ENCODE measurements at regions not wholly inside any gene's neighbourhood (a gene's known extent, or its start where the extent isn't known, plus 50 kb on each side); places are given as distances from the start of the nearest gene placed in this dataset.

DNA sequence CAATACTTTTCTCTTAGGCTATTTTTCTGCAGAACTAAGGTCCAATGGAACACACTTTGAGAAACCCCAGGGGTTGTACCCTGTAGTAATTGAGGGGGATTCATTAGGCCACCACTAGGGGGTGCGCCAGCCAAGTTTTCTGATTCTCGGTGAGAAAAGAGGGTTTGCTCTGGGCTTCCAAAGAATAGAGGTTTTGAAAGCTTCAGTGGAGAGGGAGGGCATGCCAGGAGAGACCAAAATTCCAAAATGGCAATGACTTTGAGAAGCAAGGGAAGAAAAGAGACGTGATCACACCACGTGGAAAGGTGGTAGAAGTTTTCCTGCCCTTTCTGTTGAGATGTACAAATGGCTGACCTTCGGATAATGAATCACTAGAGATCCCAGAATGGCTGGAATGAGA is 323.3 kb downstream of the RPS6KC1 start:
- no peak for TF ChIP-seq EZH2 (IDR thresholded peaks at IDR 0.05; ENCODE audit: low read length)
- TF ChIP-seq, protein P1, sequence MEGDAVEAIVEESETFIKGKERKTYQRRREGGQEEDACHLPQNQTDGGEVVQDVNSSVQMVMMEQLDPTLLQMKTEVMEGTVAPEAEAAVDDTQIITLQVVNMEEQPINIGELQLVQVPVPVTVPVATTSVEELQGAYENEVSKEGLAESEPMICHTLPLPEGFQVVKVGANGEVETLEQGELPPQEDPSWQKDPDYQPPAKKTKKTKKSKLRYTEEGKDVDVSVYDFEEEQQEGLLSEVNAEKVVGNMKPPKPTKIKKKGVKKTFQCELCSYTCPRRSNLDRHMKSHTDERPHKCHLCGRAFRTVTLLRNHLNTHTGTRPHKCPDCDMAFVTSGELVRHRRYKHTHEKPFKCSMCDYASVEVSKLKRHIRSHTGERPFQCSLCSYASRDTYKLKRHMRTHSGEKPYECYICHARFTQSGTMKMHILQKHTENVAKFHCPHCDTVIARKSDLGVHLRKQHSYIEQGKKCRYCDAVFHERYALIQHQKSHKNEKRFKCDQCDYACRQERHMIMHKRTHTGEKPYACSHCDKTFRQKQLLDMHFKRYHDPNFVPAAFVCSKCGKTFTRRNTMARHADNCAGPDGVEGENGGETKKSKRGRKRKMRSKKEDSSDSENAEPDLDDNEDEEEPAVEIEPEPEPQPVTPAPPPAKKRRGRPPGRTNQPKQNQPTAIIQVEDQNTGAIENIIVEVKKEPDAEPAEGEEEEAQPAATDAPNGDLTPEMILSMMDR (optimal IDR thresholded peaks at IDR 0.05 in 1 of 3, IDR thresholded peaks at IDR 0.05 in 1 of 3, conservative IDR thresholded peaks at IDR 0.05 in 1 of 3; ENCODE audit: extremely low read depth in 1 of 3, insufficient read depth in 2 of 3, low read length in 3 of 3) = peak; percentile 62 to 83 (median 82)
- DNase-seq (ENCODE audit: low read depth, low spot score) (no peak), FAIRE-seq (peak; percentile 17)
- no peak overlapping the region for H3K4me3 ChIP-seq (ENCODE audit: control insufficient read depth in 2 of 3, extremely low read depth in 1 of 3, insufficient read depth in 2 of 3, low read depth in 1 of 3, low read length in 3 of 3)
- H3K9ac ChIP-seq (ENCODE audit: control insufficient read depth, extremely low read depth, insufficient read depth, low read length) = no peak overlapping the region
- no peaks in the 10 kb centered on the region for H4K20me1 ChIP-seq (ENCODE audit: control insufficient read depth, extremely low read depth, insufficient read depth, low read length)
- H2AFZ ChIP-seq (ENCODE audit: control insufficient read depth, low read length) = no peak overlapping the region
- H3K9me3 ChIP-seq (ENCODE audit: control insufficient read depth, low read depth, low read length) = no peaks in the 10 kb centered on the region
- H3K36me3 ChIP-seq (ENCODE audit: control insufficient read depth in 2 of 2, extremely low read depth in 1 of 2, insufficient read depth in 2 of 2, low read length in 2 of 2) = no peaks in the 10 kb centered on the region
- no peaks in the 10 kb centered on the region for H3K4me1 ChIP-seq (ENCODE audit: control insufficient read depth, extremely low read depth, insufficient read depth, low read length)
- H3K9me1 ChIP-seq (ENCODE audit: control insufficient read depth, extremely low read depth, insufficient read depth, low read length) = no peaks in the 10 kb centered on the region
- no peaks in the 10 kb centered on the region for H3K27me3 ChIP-seq (ENCODE audit: control insufficient read depth, extremely low read depth, insufficient read depth, low read length)
- no peak overlapping the region for H3K27ac ChIP-seq (ENCODE audit: control insufficient read depth, insufficient read depth, low read length)
- dilution Hi-C loops (cut with MboI; ENCODE audit: extremely low pct_ligation_motif_present, low sequenced_read_pairs) = loop anchor here (10.0 kb wide), 1 partner anchor 750 kb away; no protein-coding TSS in a partner anchor
- H3K4me2 ChIP-seq (ENCODE audit: control insufficient read depth, extremely low read depth, insufficient read depth, low read depth, low read length) = no peak overlapping the region
- no peaks in the 10 kb centered on the region for H3K79me2 ChIP-seq (ENCODE audit: control insufficient read depth, insufficient read depth, low read length)

DNA sequence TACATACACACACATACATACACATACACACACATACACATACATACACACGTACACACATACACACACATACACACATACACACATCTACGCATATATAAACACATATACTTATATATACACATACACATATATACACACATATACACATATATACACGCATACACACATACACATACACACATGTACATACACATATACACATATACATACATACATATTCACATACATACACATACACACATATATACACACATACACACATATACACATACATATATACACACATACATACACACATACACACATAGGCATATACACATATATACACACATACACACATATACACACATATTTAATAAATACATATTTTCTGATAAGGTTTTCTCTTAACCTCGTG is 324.0 kb downstream of the RPS6KC1 start:
- Histone ChIP-seq H3K4me3 (ENCODE audit: control insufficient read depth in 2 of 3, extremely low read depth in 1 of 3, insufficient read depth in 2 of 3, low read depth in 1 of 3, low read length in 3 of 3) (no peak overlapping the region), H3K4me2 (ENCODE audit: control insufficient read depth, extremely low read depth, insufficient read depth, low read depth, low read length) (no peak overlapping the region), H3K27ac (ENCODE audit: control insufficient read depth, insufficient read depth, low read length) (no peak overlapping the region), H3K9me3 (ENCODE audit: control insufficient read depth, low read depth, low read length) (no peaks in the 10 kb centered on the region), H3K36me3 (ENCODE audit: control insufficient read depth in 2 of 2, extremely low read depth in 1 of 2, insufficient read depth in 2 of 2, low read length in 2 of 2) (no peaks in the 10 kb centered on the region), H3K9ac (ENCODE audit: control insufficient read depth, extremely low read depth, insufficient read depth, low read length) (no peak overlapping the region), H4K20me1 (ENCODE audit: control insufficient read depth, extremely low read depth, insufficient read depth, low read length) (no peaks in the 10 kb centered on the region), H3K4me1 (ENCODE audit: control insufficient read depth, extremely low read depth, insufficient read depth, low read length) (no peaks in the 10 kb centered on the region), H2AFZ (ENCODE audit: control insufficient read depth, low read length) (no peak overlapping the region), H3K9me1 (ENCODE audit: control insufficient read depth, extremely low read depth, insufficient read depth, low read length) (no peaks in the 10 kb centered on the region), H3K27me3 (ENCODE audit: control insufficient read depth, extremely low read depth, insufficient read depth, low read length) (no peaks in the 10 kb centered on the region), H3K79me2 (ENCODE audit: control insufficient read depth, insufficient read depth, low read length) (no peaks in the 10 kb centered on the region)
- dilution Hi-C loops (cut with MboI; ENCODE audit: extremely low pct_ligation_motif_present, low sequenced_read_pairs) = loop anchor here (10.0 kb wide), 1 partner anchor 750 kb away; no protein-coding TSS in a partner anchor
- no peak for DNase-seq (ENCODE audit: low read depth, low spot score)
- no peak for TF ChIP-seq EZH2 (IDR thresholded peaks at IDR 0.05; ENCODE audit: low read length)
- TF ChIP-seq, protein P1 (optimal IDR thresholded peaks at IDR 0.05 in 1 of 3, IDR thresholded peaks at IDR 0.05 in 1 of 3, conservative IDR thresholded peaks at IDR 0.05 in 1 of 3; ENCODE audit: extremely low read depth in 1 of 3, insufficient read depth in 2 of 3, low read length in 3 of 3) = no peak
- FAIRE-seq = no peak
